HG03196 (cell line): ENCODE measurements at regions not wholly inside any gene's neighbourhood (a gene's known extent, or its start where the extent isn't known, plus 50 kb on each side); places are given as distances from the start of the nearest gene placed in this dataset.
"Not testable (repeated sequence)": the region's sequence is repeated elsewhere in the genome, so short reads cannot be mapped to it uniquely, and the experiment has no call there.

Experiments
- ATAC-seq: cut with Tn5 transposase; IDR thresholded peaks from one replicate; pipeline ENCODE4 v1.9.1; 2021; ENCODE audit not compliant: unreplicated experiment

DNA sequence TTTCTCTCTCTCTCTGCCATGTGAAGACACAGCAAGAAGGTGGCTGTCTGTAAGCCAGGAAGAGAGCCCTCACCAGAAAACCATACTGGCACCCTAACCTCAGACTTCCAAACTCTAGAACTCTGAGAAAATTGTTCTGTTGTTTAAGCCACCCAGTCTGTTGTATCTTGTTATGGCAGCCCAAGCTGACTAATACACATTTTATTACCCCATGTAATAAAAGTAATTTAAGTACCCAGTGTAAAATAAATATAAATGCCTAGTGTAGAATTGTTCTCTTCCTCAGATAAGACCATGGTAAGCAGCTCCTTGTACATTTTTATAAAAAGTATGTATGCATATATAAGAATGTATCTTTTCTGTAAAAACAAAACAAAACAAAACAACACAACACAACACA lies 119.7 kb downstream of the DTL start:
- no peak for ATAC-seq

DNA sequence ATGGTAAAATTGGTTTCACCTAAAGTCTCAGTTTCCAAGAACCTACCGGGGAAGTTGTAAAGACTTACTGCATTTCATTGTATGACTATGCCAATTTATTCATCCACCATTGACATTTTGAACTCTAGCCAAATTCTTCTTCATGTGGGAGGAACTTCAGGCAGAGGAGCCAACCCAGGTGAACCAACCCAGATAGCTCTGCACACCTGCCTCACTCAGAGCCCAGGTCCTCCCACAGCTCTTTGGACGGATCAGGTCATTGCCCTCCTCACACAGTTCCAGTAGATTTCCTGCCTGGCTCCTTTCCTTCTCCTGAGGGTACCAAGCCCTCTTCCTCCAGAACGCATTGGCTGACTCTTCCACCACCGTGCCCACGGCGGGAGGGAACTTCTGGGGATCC lies 121.7 kb downstream of the DTL start:
- no peak for ATAC-seq

DNA sequence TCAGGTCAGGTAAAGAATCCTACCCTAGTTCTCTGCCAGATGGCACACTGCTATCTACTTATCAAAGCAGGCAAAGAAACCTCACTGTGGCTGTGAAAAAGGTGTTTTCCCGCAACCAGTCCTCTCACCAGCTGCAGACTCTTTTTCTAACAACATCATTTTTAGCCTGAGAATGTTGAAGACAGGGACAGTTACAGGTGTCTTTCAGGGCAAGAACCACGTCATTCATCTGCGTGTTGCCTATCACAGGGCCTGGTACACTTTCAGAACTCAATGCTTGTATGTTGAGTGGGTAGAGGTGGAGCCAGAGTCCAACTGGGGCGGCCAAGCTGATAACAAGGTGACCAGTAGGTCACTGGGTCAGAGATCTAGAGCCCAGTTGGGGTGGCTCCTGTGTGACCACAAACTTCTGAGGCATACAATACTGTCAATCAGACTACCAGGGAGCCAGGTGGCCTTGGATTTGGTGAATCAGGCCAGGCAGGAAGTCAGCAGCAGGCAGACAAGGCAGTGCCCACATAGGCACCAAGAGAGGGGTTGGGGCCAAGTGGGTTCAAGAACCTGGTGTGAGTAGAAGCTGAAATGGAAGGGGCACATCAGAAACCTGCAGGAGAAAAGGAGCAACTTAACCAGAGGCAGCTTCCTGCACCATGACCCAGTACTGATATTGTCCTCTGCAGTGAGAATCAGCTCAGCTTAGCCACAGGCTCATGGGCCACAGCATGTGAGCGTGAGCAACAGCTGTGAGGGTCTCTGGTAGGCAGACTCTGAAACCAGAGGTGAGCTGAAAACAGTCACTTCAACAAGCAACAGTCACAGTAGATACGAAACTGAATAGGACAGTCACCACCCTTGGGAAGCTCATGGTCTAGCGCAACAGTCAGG lies 123.6 kb downstream of the DTL start:
- ATAC-seq, result no peak

DNA sequence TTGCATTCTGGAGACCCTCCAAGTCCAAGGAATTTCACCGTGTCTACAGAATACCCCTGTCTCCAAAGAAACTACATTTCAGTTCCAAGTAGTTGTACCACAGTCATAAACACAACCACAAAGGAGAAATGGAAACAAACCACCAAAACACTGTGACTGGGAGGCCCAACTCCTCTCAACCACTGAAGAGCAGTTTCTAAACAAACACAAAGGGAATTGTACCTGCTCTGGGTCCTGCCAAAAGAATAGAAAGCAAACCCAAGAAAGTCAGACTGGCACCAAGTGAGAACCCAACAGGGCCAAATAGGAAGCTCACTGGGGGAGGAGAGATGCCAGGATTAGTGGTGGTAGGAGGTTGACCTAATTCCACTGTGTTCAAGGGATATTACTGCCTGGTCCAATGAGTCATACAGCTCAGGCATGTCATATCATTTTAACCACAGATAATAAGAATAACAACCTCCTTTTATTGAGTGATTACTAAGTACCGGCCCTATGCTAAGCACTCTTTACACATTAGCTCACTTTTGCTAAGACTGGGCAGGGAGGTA lies 123.9 kb upstream of the PPP2R5A start:
- no peak for ATAC-seq

DNA sequence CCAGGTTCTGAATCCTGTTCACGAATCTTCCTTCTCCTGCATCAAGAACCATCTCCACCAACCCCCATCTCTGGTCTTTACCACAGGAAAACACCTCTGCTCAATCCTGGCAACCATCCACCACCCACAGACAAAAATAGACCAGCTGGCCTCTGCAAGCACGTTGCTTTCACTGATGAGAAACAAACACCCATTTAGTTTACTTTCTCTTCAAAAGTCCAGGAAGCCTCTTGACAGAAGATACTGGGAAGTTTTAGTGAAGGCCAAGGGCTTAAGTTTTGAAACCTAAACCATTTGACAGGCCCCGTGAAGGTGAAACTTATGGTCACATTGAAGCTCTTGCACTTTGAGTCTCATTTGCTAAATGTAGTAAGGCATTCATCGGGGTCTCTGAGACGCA lies 122.6 kb upstream of the PPP2R5A start:
- peak; percentile 43 for ATAC-seq

DNA sequence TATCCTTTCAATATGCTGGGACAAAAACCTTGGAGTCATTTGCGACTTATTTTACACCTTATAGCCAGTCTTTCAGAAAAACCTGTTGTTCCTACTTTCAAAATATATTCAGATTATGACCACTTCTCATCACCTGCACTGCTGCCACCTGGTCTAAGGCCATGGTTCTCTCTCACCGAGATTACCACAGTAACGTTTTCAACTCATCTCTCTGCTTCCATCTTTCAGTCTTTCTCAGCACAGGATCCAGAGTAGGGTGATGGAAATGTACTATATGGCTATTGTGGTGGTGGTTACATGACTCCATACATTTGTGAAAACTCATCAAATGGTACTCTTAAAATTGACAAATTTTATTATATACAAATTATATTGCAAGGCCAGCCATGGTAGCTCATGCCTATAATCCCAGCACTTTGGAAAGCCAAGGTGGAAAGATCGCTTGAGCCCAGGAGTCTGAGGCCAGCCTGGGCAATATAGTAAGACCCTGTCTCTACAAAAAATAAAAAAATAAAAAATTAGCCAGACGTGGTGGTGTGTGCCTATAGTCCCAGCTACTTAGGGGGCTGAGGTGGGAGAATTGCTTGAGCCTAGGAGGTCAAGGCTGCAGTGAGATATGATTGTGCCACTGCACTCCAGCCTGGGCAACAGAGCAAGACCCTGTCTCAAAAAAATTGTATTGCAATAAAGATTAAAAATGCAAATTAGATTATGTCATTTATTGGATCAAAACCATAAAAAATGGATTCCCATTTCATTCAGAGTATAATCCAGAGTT lies 120.9 kb upstream of the PPP2R5A start:
- no peak for ATAC-seq

DNA sequence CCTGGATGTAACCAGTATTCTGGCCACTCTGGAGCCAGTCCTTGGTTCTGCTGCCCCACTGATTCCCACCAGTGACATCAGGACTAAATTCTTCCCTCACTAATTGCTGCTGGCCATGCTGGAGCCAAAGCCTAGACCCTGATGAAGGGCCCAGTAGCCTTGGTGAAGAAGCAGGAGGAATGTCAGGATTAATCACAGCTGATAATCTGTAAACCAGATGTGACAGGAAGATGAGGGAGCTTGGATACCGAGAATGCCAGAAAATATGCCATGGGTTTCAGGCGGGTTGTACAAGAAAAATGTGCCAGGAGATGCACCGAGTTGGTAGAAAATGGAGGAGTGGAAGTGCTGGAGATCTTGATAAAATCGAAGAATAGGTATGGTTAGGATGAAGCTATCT lies 119.0 kb upstream of the PPP2R5A start:
- ATAC-seq, result no peak

DNA sequence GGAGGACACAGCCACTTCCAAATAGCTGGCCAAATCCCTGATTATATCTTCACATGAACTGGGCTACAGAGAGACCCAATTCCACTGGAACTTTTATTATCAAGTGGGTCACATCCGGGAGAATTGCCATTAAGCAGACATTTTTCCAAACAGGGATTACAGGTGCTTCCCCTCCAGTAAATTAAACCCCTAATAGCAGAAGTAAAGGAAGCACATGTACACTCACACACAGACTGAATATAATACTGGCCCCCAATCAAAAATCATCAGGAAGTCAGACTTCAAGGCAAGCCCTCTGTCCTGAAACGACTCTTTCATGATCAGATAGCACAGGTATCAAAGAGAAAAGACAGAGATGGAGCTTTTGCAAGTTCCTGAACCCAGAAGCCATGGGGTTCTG lies 118.6 kb upstream of the PPP2R5A start:
- no peak for ATAC-seq

DNA sequence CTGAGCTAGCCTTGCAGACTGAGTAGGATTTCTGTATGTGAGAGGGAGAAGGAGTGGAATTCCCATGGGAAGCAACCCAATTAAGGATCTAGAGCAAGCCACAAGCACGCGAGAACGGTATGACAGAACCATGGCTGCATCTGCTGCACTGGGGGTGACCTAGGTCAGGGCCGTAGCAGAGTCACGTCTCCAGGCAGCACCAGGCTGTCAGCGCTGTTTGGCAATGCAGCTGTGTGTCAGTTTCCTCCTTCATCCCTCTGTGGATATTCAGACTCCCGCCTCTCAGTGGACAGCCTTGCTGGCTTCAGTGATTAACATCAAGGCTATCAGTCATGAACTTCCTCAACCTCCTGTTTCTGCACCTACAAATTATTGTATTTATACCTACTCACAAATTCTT lies 118.1 kb upstream of the PPP2R5A start:
- no peak for ATAC-seq

DNA sequence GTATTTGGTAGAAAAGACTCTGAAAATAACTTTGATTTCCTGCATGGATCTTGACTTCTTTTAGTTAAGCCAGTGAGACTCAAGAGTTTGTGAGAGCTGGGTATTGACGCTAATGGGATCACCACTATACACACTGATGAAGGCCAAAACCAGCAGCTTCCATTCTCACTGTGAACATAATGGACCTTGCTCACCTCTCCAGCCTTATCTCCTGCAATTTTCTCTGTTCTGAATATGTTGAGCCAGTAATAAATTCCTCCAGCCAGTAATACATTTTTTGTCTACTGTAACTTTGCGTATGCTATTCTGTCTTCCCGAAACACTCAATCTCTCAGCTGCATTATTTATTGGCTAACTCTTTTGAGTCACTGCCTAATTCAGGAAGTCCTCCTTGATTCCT lies 111.6 kb upstream of the PPP2R5A start:
- no peak for ATAC-seq

DNA sequence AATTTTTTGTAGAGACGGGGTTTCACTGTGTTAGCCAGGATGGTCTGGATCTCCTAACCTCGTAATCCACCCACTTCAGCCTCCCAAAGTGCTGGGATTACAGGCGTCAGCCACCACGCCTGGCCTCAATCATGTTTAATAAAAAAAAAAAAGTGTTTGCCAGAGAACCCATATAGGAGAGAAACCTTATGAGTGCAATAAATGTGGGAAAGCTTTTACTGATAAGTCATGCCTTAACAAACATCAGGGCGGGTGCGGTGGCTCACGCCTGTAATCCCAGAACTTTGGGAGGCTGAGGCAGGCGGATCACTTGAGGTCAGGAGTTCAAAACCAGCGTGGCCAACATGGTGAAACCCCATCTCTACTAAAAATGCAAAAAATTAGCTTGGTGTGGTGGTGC lies 110.9 kb upstream of the PPP2R5A start:
- not testable (repeated sequence) for ATAC-seq

DNA sequence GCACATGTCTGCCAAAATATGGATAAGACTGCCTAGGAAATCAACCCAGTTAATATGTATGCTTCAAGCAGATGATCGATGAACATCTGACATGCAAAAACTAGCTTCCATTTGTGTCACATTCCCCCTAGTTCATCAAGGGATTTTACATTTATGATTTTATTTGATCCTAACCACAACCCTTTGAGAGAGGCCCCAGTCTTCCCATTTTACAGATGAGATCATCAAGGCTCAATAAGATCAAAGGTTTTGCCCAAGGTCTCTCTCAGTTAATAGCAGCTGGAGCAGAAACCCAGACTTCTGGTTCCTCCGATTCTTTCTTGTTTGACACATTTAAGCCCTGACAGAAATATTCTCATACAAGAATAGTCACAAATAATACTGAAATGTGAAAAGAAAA lies 107.7 kb upstream of the PPP2R5A start:
- no peak for ATAC-seq

DNA sequence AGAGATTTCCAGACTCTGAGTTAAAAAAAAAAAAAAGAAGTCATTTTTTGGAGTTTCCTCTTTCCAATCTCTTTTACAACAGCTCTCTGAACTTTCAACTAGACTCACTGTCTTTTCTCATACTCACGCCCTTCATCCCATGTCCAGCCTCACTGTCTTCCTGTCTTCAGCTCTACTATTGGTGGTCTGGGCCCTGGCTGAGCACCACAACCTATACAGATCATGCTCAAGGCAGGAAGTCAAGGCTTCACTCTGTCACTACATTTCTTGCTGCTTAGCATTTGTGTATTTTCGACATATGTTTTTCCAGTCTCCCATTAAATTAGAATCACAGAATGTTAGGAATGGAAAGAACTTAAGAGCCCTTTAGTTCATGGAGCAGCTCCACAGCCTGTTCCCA lies 106.4 kb upstream of the PPP2R5A start:
- no peak for ATAC-seq

DNA sequence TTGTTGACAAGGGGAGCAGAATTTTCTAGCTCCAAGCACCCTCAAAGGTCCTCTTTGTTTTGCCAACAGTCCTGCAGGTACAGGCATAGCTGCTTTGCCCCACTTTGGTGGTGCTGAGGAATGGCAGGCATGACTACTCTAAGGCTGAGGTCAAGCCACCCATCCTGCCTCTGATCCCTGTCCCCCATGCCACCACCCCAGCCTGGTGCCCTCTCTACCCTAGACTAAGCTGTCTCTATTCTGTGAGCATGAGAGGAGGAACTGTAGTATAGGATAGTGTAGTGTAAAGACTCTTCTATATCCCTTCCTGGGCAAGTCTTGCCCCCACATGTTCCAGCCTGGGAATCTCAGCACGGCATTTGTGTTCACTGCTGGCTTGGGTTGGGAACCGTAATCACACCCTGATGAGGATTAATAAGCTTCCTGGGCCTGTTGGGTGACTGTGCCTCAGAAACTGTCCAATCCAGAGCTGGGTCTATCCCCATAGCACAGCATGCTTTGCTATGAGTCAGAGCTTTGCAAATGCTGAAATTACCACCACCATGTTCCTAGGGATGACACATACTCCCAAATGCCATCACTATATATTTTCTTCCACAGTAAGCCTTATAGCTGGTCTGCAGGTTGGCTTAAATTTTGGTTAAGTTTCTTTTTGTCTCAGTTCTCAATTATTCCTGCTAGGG lies 105.7 kb upstream of the PPP2R5A start:
- ATAC-seq, result no peak

DNA sequence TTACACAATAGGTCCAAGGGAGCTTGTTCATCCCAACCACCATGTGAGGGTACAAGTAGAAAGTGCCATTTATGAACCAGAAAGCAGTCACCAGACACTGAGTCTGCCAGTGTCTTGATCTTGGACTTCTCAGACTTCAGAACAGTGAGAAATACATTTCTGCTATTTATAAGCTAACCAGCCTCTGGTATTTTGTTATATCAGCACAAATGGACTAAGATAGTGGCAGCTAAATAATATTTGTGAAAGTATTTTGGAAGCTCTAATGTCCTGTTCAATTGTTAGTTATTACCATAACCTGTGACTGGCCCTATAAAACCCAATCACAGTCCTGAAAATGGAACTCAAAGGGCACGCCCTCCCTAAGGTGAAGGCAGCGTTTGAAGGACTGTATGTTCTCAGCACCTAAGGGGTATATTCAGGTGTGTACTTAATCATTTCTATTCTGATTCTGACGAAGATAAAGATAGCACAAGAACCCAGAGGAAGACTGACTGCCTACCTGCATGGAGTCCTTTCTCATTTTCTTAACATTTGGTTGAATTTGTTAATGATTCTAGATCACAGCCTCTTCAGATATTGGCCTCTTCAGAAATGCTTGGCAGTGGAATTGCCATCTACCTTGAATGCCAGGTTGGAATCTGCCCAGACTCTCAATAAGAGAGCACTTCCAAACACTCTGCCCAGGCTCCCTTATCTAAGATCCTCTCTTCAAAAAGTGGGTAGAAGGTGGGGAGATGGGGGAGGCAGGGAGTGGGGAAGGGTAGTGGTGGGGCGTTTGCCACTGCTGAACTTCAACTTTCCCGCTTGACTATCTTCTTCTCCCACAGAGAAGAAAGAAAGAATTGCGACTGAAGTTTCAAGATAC lies 104.0 kb upstream of the PPP2R5A start:
- ATAC-seq, result no peak

DNA sequence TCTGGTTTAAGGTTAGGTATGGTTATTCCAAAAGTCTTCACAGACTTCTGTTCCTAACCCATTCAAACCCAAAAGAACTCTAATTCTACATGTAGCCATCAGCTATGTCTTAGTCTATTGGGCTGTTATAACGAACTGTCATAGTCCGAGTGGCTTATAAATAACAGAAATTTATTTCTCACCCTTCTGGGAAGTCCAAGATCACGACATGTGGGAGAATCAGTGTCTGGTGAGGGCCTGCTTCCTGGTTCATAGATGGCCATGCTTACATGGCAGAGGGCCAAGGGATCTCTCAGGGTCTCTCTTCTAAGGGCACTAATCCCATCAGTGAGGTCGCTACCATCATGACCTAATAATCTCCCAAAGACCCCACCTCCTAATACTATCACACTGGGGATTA lies 103.0 kb upstream of the PPP2R5A start:
- no peak for ATAC-seq

DNA sequence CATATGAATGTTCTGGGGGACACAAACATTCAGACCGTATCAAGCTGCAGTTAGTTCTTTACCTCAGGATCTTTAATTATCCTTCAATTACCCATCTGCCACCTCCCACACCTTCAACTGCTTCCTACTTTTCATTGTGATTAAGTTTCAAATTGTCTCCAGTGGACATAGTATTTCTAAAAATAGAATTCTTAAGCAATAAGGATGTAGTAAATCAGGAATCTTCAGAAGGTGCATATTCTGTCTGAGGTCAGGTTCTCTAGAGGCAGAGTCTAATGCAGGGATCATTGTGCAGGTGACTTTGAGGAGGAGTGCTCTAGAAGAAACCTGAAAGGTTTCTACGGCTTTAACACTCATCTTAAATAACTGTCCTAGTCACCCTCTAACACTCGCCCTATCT lies 102.6 kb upstream of the PPP2R5A start:
- no peak for ATAC-seq

DNA sequence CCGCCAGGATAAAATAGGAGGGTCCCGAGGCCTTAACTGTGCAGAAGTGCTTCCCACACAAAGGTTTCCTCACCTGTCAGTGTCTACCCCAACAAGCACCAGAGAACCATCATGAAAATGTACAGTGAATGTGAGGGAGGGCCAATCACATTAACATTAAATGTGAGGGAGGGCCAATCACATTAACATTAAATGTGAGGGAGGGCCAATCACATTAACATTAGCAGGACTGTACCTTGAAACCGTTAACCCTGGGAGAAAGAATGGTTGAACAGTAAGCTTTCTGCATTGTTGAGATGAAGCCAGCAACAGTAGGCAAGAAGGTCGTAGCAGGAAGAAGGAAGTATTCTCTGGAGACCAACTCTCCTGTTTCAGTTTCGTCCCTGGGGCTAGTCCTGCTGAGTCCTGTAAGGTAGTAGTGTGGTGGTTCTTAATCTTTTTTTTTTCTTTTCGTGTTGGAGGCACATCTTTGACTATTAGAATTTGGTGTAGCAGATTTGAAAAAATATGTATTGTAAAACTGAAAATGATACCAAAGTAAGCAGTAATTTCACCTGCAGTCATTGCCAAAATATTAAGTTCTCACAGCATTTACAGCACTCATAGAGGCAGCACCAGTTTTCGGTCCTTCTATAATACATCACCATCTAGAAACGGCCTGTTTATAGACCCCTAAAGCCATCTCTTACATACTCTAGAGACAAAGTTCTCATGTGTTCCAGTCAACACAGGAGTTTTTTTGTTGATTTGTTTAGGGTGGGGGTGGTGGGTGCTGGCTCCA lies 98.6 kb upstream of the PPP2R5A start:
- ATAC-seq, result peak; percentile 98

DNA sequence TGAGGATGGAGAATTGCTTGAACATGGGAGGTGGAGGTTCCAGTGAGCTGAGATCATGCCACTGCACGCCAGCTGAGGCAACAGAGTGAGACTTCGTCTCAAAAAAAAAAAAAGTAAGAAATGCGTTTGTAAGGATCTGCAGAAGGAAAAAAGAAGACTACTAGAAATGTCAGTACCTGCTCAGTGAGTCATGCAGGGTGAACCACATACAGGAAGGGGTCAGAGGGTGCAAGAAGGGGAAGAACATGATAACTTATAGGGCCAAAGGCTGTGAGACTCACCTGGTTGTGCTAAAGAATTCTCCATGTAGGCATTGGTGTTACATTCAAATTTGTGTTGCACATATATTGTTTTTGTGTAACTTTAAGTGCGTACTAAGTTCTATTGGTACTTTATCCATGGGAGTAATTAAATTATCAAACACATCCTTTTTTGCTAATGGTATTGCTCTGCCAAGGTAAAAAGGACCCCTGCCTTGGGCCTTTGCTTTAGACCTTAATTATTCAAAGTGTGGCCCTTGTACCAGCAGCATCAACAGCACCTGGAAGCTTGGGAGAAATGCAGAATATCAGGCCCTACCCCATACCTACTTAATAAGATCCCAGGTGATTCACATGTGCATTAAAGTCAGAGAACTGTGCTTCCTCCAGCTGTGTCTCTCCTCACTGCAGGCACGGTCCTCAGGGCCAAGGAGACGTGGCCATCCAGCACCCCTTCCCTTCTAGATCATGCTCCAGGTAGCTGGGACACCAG lies 96.4 kb upstream of the PPP2R5A start:
- no peak for ATAC-seq
